Naive thymus-derived CD8-positive, alpha-beta T cell (primary cell): ENCODE measurements at regions not wholly inside any gene's neighbourhood (a gene's known extent, or its start where the extent isn't known, plus 50 kb on each side); places are given as distances from the start of the nearest gene placed in this dataset.
"Not testable (repeated sequence)": the region's sequence is repeated elsewhere in the genome, so short reads cannot be mapped to it uniquely, and the experiment has no call there.

Source experiments
- ATAC-seq, 2 donors: fragments of 150-1000 bp; cut with Tn5 transposase in 1 of 2; sonication (Bioruptor Pico), chemical (Tn5 transposase) in 1 of 2; 1 replicate in 1 of 2; 2 replicates in 1 of 2; pipeline ENCODE4 v1.10.0; 2021; ENCODE audit warnings: mild to moderate bottlenecking in 2 of 2, moderate library complexity in 2 of 2
- POLR2A ChIA-PET: fragments of 350-600 bp; sonication (Branson Sonifier 250); formaldehyde crosslinking; loops from one replicate; lab custom pipeline; 2021; ENCODE audit warnings: antibody characterized with exemption; lab: Charles Lee
- DNase-seq, 10 donors: peaks; one replicate each; pipeline versions ENCODE4 v3.0.0 to v3.0.0-alpha.2; 2020 to 2022
- H3K27ac Mint-ChIP-seq, 10 donors: one replicate each; pipeline ENCODE4 v1.8.0; 2020 to 2022; ENCODE audit warnings: mild to moderate bottlenecking in 10 of 10, mixed read lengths in 10 of 10, moderate library complexity in 4 of 10, inconsistent platforms in 1 of 10
- H3K27me3 Mint-ChIP-seq, 5 donors: one replicate each; pipeline ENCODE4 v1.8.0; 2021 to 2022; ENCODE audit warnings: mixed read lengths in 5 of 5
- H3K36me3 Mint-ChIP-seq, 3 donors: one replicate each; pipeline ENCODE4 v1.8.0; 2020 to 2022; ENCODE audit warnings: mixed read lengths in 3 of 3, mild to moderate bottlenecking in 2 of 3, inconsistent platforms in 1 of 3
- H3K4me1 Mint-ChIP-seq, 4 donors: one replicate each; pipeline ENCODE4 v1.8.0; 2021 to 2022; ENCODE audit warnings: mixed read lengths in 4 of 4
- H3K4me3 Mint-ChIP-seq, 10 donors: one replicate each; pipeline ENCODE4 v1.8.0; 2020 to 2022; ENCODE audit warnings: mild to moderate bottlenecking in 10 of 10, mixed read lengths in 10 of 10, moderate library complexity in 6 of 10, inconsistent platforms in 1 of 10
- H3K9me3 Mint-ChIP-seq, 9 donors: one replicate each; pipeline ENCODE4 v1.8.0; 2020 to 2022; ENCODE audit warnings: mixed read lengths in 9 of 9, mild to moderate bottlenecking in 3 of 9, inconsistent platforms in 1 of 9, moderate library complexity in 1 of 9

DNA sequence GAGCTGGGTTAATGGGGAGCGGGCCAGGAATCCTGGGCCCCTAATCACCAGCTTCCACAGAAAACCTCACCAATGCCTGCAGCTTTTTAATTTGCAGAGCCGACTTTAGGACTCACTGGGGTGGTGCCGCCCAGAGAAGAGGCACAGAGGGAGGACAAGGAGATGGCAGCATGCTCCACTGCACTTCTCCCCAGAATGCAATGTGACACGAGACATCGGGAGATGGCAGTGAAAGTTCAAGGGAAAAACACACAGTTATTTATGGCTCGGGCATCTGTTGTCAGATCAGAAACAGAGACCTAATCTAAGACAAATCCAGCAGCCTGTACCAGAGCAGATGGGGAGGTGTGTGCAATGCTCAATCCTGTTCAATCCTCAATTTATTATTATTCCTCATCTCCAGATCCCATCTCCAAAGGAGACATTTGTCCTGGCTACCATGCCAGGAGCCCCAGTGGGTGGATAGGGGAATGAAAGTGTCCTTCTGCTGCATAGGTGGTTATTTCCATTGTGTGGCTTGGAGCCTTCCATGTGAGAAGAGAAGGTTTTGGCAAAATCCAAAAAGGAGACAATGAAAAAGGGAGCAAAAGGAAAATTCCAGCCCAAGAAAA, 250.0 kb downstream of the NXPE2 start:
- Mint-ChIP-seq H3K36me3 (no peaks in the 10 kb centered on the region), H3K4me1 (no peaks in the 10 kb centered on the region), H3K4me3 (no peak overlapping the region), H3K27me3 (peaks cover 0 to 11% (median 0%) of the 10 kb centered on the region in 5 donors), H3K27ac (no peak overlapping the region), H3K9me3 (peaks cover 0 to 14% (median 4%) of the 10 kb centered on the region in 9 donors)
- ATAC-seq = no peak
- DNase-seq = no peak
- POLR2A ChIA-PET = no interaction called here

GRCh38 chr11:114929351-114930000, 251.1 kb downstream of the NXPE2 start:
- no peak overlapping the region for H3K27ac Mint-ChIP-seq
- H3K27me3 Mint-ChIP-seq = peaks cover 0 to 11% (median 0%) of the 10 kb centered on the region in 5 donors
- H3K4me1 Mint-ChIP-seq = no peaks in the 10 kb centered on the region
- no peaks in the 10 kb centered on the region for H3K36me3 Mint-ChIP-seq
- peaks cover 0 to 19% (median 5%) of the 10 kb centered on the region in 9 donors for H3K9me3 Mint-ChIP-seq
- ATAC-seq = no peak
- DNase-seq = no peak
- POLR2A ChIA-PET = no interaction called here
- H3K4me3 Mint-ChIP-seq = no peak overlapping the region

DNA sequence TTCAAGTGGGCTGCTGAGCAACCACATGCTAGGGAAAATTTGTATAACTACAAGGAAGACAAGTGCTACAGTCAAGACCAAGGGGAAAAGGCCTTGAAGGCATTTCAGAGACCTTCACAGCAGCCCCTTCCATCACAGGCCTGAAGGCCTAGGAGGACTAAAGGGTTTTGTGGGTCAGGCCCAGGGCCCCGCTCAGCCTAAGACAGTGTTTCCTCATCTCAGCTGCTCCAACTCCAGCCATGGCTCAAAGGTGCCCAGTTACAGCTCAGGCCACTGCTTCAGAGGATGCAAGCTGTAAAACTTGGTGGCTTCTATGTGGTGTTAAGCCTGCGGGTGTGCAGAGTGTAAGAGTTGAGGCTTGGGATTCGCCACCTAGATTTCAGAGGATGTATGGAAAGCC, 260.5 kb downstream of the NXPE2 start:
- Mint-ChIP-seq H3K27ac (no peak overlapping the region), H3K4me1 (no peaks in the 10 kb centered on the region), H3K27me3 (peaks cover 0 to 10% (median 2%) of the 10 kb centered on the region in 5 donors), H3K4me3 (no peak overlapping the region), H3K36me3 (peaks cover 0 to 6% (median 0%) of the 10 kb centered on the region in 3 donors), H3K9me3 (peaks cover 0 to 46% (median 15%) of the 10 kb centered on the region in 9 donors)
- POLR2A ChIA-PET = no interaction called here
- DNase-seq (no peak), ATAC-seq (no peak)

- H3K27me3 Mint-ChIP-seq = peaks cover 0 to 7% (median 0%) of the 10 kb centered on the region in 5 donors
- ATAC-seq (no peak), DNase-seq (no peak)
- H3K9me3 Mint-ChIP-seq = peaks cover 0 to 41% (median 13%) of the 10 kb centered on the region in 9 donors
- peaks cover 0 to 6% (median 0%) of the 10 kb centered on the region in 3 donors for H3K36me3 Mint-ChIP-seq
- H3K4me1 Mint-ChIP-seq = no peaks in the 10 kb centered on the region
- no peak overlapping the region for H3K27ac Mint-ChIP-seq
- POLR2A ChIA-PET = no interaction called here
- no peak overlapping the region for H3K4me3 Mint-ChIP-seq
Observed at GRCh38 chr11:114942207-114942606, 263.9 kb downstream of the NXPE2 start.

- POLR2A ChIA-PET = no interaction called here
- Mint-ChIP-seq H3K4me3 (no peak overlapping the region), H3K36me3 (no peaks in the 10 kb centered on the region), H3K27ac (no peak overlapping the region), H3K27me3 (peaks cover 3 to 17% (median 7%) of the 10 kb centered on the region in 5 donors), H3K9me3 (peaks cover 0 to 12% (median 4%) of the 10 kb centered on the region in 9 donors), H3K4me1 (no peaks in the 10 kb centered on the region)
- ATAC-seq = no peak
- DNase-seq = no peak
Observed at GRCh38 chr11:114949614-114950351, 271.5 kb downstream of the NXPE2 start.

GRCh38 chr11:114953039-114953438, 274.7 kb downstream of the NXPE2 start:
- Mint-ChIP-seq H3K4me3 (no peak overlapping the region), H3K36me3 (no peaks in the 10 kb centered on the region), H3K27ac (no peak overlapping the region), H3K9me3 (peaks cover 1 to 12% (median 4%) of the 10 kb centered on the region in 9 donors), H3K27me3 (peaks cover 3 to 37% (median 9%) of the 10 kb centered on the region in 5 donors), H3K4me1 (no peaks in the 10 kb centered on the region)
- DNase-seq (no peak), ATAC-seq (no peak)
- POLR2A ChIA-PET = no interaction called here

GRCh38 chr11:114955923-114956322, 277.6 kb downstream of the NXPE2 start:
- POLR2A ChIA-PET = no interaction called here
- Mint-ChIP-seq H3K36me3 (no peaks in the 10 kb centered on the region), H3K9me3 (peaks cover 0 to 8% (median 3%) of the 10 kb centered on the region in 9 donors), H3K27me3 (peaks cover 0 to 20% (median under 1%) of the 10 kb centered on the region in 5 donors), H3K4me1 (no peaks in the 10 kb centered on the region), H3K27ac (no peak overlapping the region), H3K4me3 (no peak overlapping the region)
- DNase-seq (no peak), ATAC-seq (no peak)

DNA sequence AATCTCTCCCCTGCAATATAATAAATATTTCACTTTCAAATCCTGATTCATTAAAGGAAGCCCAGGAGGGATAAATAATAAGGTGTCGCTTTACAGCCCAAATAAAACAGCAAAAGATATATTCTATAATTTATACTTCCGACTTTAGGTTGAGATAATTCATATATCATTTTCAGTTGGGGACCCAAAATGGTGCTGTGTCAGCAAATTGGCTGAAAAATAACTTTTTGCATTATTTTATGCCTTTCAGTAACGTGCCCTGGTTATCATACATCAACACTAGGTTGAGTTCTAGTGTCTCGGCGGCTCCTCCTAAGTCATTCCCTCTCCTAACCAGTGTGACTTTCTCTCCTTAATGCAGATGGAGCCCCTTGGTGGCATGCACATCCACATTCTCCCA, 278.2 kb downstream of the NXPE2 start:
- Mint-ChIP-seq H3K4me1 (no peaks in the 10 kb centered on the region), H3K36me3 (no peaks in the 10 kb centered on the region), H3K27me3 (peaks cover 0 to 20% (median 0%) of the 10 kb centered on the region in 5 donors), H3K9me3 (peaks cover 0 to 8% (median 0%) of the 10 kb centered on the region in 9 donors), H3K27ac (no peak overlapping the region), H3K4me3 (no peak overlapping the region)
- ATAC-seq (no peak), DNase-seq (no peak)
- POLR2A ChIA-PET = no interaction called here

- DNase-seq (no peak), ATAC-seq (no peak)
- Mint-ChIP-seq H3K27me3 (peaks cover 0 to 23% (median 0%) of the 10 kb centered on the region in 5 donors), H3K4me3 (no peak overlapping the region), H3K36me3 (no peaks in the 10 kb centered on the region), H3K9me3 (peaks cover 0 to 8% (median 0%) of the 10 kb centered on the region in 9 donors), H3K27ac (no peak overlapping the region), H3K4me1 (no peaks in the 10 kb centered on the region)
- POLR2A ChIA-PET = no interaction called here
Observed at GRCh38 chr11:114959953-114960505, 281.7 kb downstream of the NXPE2 start.

GRCh38 chr11:114960819-114961218, 282.5 kb downstream of the NXPE2 start:
- H3K27me3 Mint-ChIP-seq = peaks cover 0 to 25% (median 0%) of the 10 kb centered on the region in 5 donors
- DNase-seq, H3K9me3 Mint-ChIP-seq, H3K36me3 Mint-ChIP-seq, POLR2A ChIA-PET, H3K4me1 Mint-ChIP-seq, ATAC-seq, H3K4me3 Mint-ChIP-seq, H3K27ac Mint-ChIP-seq: not testable (repeated sequence)

- no peak overlapping the region for H3K27ac Mint-ChIP-seq
- peaks cover 0 to 4% (median 0%) of the 10 kb centered on the region in 9 donors for H3K9me3 Mint-ChIP-seq
- H3K4me1 Mint-ChIP-seq = no peaks in the 10 kb centered on the region
- no peaks in the 10 kb centered on the region for H3K36me3 Mint-ChIP-seq
- peaks cover 0 to 15% (median 0%) of the 10 kb centered on the region in 5 donors for H3K27me3 Mint-ChIP-seq
- DNase-seq (no peak), ATAC-seq (no peak)
- POLR2A ChIA-PET = no interaction called here
- H3K4me3 Mint-ChIP-seq = no peak overlapping the region
Observed at GRCh38 chr11:114964676-114965214, 286.4 kb downstream of the NXPE2 start.

DNA sequence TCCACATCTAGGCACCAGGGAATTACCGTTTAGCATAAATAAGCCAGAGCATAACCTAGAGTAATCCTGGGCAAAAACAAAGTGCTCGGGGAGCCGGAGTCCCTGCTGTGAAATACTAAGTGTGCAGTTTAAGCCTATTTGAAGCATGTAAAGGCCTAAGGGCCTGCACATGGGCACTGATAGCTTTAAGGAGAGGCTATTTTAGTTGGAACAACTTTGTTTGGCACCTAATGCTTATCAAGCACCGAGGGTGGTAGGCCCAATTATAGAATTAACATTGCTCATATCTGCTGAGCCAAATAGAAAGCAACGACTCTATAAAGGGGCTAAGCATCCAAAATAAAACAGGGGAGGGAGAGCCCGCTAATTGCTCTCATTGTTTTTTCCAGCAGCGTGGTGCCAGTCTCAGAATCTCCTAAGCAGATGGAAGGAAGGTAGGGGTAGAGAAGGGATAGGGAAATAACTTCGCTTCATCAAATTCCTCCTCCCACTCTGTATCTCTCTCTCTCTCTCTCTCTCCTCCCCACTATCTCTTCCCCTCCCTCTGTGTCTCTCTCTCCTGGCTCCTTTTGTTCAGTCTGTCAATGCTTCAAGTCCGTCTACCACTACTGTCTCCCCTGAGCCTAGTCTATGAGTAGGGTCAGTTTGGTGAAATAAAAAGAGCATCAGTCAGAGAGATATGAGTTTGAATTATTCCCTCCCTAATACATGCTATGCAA, 292.8 kb downstream of the NXPE2 start:
- Mint-ChIP-seq H3K4me3 (no peak overlapping the region), H3K4me1 (no peaks in the 10 kb centered on the region), H3K27me3 (peaks cover 0 to 7% (median 0%) of the 10 kb centered on the region in 5 donors), H3K27ac (no peak overlapping the region), H3K9me3 (peaks cover 0 to 4% (median 0%) of the 10 kb centered on the region in 9 donors), H3K36me3 (no peaks in the 10 kb centered on the region)
- DNase-seq (no peak), ATAC-seq (no peak)
- POLR2A ChIA-PET = no interaction called here
